H9 (cell line): ENCODE measurements at regions not wholly inside any gene's neighbourhood (a gene's known extent, or its start where the extent isn't known, plus 50 kb on each side); places are given as distances from the start of the nearest gene placed in this dataset.

ENCODE experiments used
- DNase-seq: peaks from one replicate; pipeline ENCODE4 v3.0.0-alpha.2; 2017
- H2AFZ ChIP-seq: one replicate; pipeline ENCODE4 v1.6.1; 2013; ENCODE audit warnings: mild to moderate bottlenecking, low read length, control low read depth, moderate library complexity
- H2AK5ac ChIP-seq: 2 replicates; pipeline ENCODE4 v1.6.1; 2013; ENCODE audit warnings: low read length, control low read depth, mixed read lengths; ENCODE audit not compliant: insufficient read length
- H2BK120ac ChIP-seq: one replicate; pipeline ENCODE4 v1.6.1; 2013; ENCODE audit warnings: low read depth, mild to moderate bottlenecking, low read length, control low read depth, inconsistent platforms; ENCODE audit not compliant: poor library complexity, severe bottlenecking
- H2BK12ac ChIP-seq: 2 replicates; pipeline ENCODE4 v1.6.1; 2013; ENCODE audit warnings: low read length, control low read depth, mixed read lengths, low read depth; ENCODE audit not compliant: insufficient read length
- H2BK15ac ChIP-seq: 2 replicates; pipeline ENCODE4 v1.6.1; 2013; ENCODE audit warnings: low read depth, low read length, control low read depth
- H2BK20ac ChIP-seq: one replicate; pipeline ENCODE4 v1.6.1; 2013; ENCODE audit warnings: low read depth, mild to moderate bottlenecking, low read length, control low read depth, inconsistent platforms; ENCODE audit not compliant: poor library complexity, severe bottlenecking
- H2BK5ac ChIP-seq: 2 replicates; pipeline ENCODE4 v1.6.1; 2013; ENCODE audit warnings: low read length, control low read depth, mixed read lengths; ENCODE audit not compliant: insufficient read length
- H3K14ac ChIP-seq: 2 replicates; pipeline ENCODE4 v1.6.1; 2013; ENCODE audit warnings: low read length, control low read depth; ENCODE audit not compliant: insufficient read depth
- H3K18ac ChIP-seq: 2 replicates; pipeline ENCODE4 v1.6.1; 2013; ENCODE audit warnings: low read depth, mild to moderate bottlenecking, mixed read lengths, low read length, control low read depth; ENCODE audit not compliant: insufficient read length
- H3K23ac ChIP-seq: 2 replicates; pipeline ENCODE4 v1.6.1; 2013; ENCODE audit warnings: low read length, control low read depth, mixed read lengths, low read depth; ENCODE audit not compliant: insufficient read length
- H3K23me2 ChIP-seq: 2 replicates; pipeline ENCODE4 v1.6.1; 2013; ENCODE audit warnings: low read depth, mild to moderate bottlenecking, mixed read lengths, low read length, control low read depth; ENCODE audit not compliant: insufficient read length, poor library complexity, severe bottlenecking
- H3K27ac ChIP-seq: 2 replicates; pipeline ENCODE4 v1.5.1; 2013; ENCODE audit warnings: low read length, control low read depth, mixed read lengths, low read depth; ENCODE audit not compliant: insufficient read length
- H3K27me3 ChIP-seq: 2 replicates; pipeline ENCODE4 v1.6.1; 2013; ENCODE audit warnings: low read length, control low read depth, inconsistent platforms; ENCODE audit not compliant: insufficient read depth
- H3K4ac ChIP-seq: 2 replicates; pipeline ENCODE4 v1.6.1; 2013; ENCODE audit warnings: low read depth, mild to moderate bottlenecking, control low read depth, inconsistent platforms, low read length, moderate library complexity
- H3K4me1 ChIP-seq: 2 replicates; pipeline ENCODE4 v1.6.1; 2013; ENCODE audit warnings: low read length, control low read depth, inconsistent platforms; ENCODE audit not compliant: insufficient read depth
- H3K4me2 ChIP-seq: 2 replicates; pipeline ENCODE4 v1.6.1; 2013; ENCODE audit warnings: low read length, control low read depth, mixed read lengths; ENCODE audit not compliant: insufficient read length, insufficient read depth
- H3K56ac ChIP-seq: 2 replicates; pipeline ENCODE4 v1.6.1; 2013; ENCODE audit warnings: low read depth, mild to moderate bottlenecking, mixed read lengths, low read length, control low read depth; ENCODE audit not compliant: insufficient read length
- H3K79me1 ChIP-seq: 2 replicates; pipeline ENCODE4 v1.6.1; 2013; ENCODE audit warnings: low read depth, mild to moderate bottlenecking, moderate library complexity, low read length, control low read depth, inconsistent platforms; ENCODE audit not compliant: insufficient read depth, poor library complexity, severe bottlenecking
- H3K79me2 ChIP-seq: 2 replicates; pipeline ENCODE4 v1.6.1; 2013; ENCODE audit warnings: low read length, control low read depth, inconsistent platforms; ENCODE audit not compliant: insufficient read depth
- H3K9ac ChIP-seq: 2 replicates; pipeline ENCODE4 v1.6.1; 2013; ENCODE audit warnings: low read length, control low read depth, mixed read lengths; ENCODE audit not compliant: insufficient read length; ENCODE audit errors: extremely low read depth
- H3K9me3 ChIP-seq: one replicate; pipeline ENCODE4 v1.6.1; 2013; ENCODE audit warnings: low read depth, low read length, inconsistent platforms; ENCODE audit not compliant: control insufficient read depth
- H3T11ph ChIP-seq: one replicate; pipeline ENCODE4 v1.6.1; 2013; ENCODE audit warnings: mild to moderate bottlenecking, low read length, control low read depth, inconsistent platforms
- H4K20me1 ChIP-seq: one replicate; pipeline ENCODE4 v1.6.1; 2013; ENCODE audit not compliant: control insufficient read depth, insufficient read length, insufficient read depth
- H4K5ac ChIP-seq: 2 replicates; pipeline ENCODE4 v1.6.1; 2013; ENCODE audit warnings: low read depth, mild to moderate bottlenecking, mixed read lengths, low read length, control low read depth; ENCODE audit not compliant: insufficient read length
- H4K8ac ChIP-seq: replicated peaks from 2 replicates; pipeline ENCODE4 v1.6.1; 2013; ENCODE audit warnings: low read length, control low read depth, mixed read lengths, low read depth; ENCODE audit not compliant: insufficient read length
- H4K91ac ChIP-seq: 2 replicates; pipeline ENCODE4 v1.6.1; 2013; ENCODE audit warnings: low read depth, mild to moderate bottlenecking, moderate library complexity, mixed read lengths, low read length, control low read depth; ENCODE audit not compliant: insufficient read length
- H3K27ac Mint-ChIP-seq, 3 experiments: 2 replicates in 2 of 3; 3 replicates in 1 of 3; pipeline ENCODE4 v1.8.0; 2020 to 2021; ENCODE audit warnings: mixed read lengths in 3 of 3, mild to moderate bottlenecking in 1 of 3, moderate library complexity in 1 of 3
- H3K27me3 Mint-ChIP-seq: 2 replicates; pipeline ENCODE4 v1.8.0; 2021; ENCODE audit warnings: low read depth, mild to moderate bottlenecking, moderate library complexity, mixed read lengths
- H3K36me3 Mint-ChIP-seq, 3 experiments: 2 replicates in 2 of 3; 3 replicates in 1 of 3; pipeline ENCODE4 v1.8.0; 2020 to 2021; ENCODE audit warnings: low read depth in 3 of 3, mixed read lengths in 3 of 3; ENCODE audit not compliant: insufficient read depth in 1 of 3
- H3K4me1 Mint-ChIP-seq, 2 experiments: 2 replicates each; pipeline ENCODE4 v1.8.0; 2020; ENCODE audit warnings: mixed read lengths in 2 of 2
- H3K4me3 Mint-ChIP-seq, 2 experiments: 2 replicates in 1 of 2; 3 replicates in 1 of 2; pipeline ENCODE4 v1.8.0; 2020 to 2021; ENCODE audit warnings: mild to moderate bottlenecking in 2 of 2, mixed read lengths in 2 of 2, moderate library complexity in 1 of 2
- H3K9me3 Mint-ChIP-seq, 2 experiments: 2 replicates in 1 of 2; 3 replicates in 1 of 2; pipeline ENCODE4 v1.8.0; 2020; ENCODE audit warnings: mild to moderate bottlenecking in 2 of 2, mixed read lengths in 2 of 2, moderate library complexity in 1 of 2
- WGBS: extraction: QIAGEN DNeasy Blood & Tissue Kit; methylation state at CpG from one replicate; pipeline ENCODE4 v1.1.7; 2013; ENCODE audit warnings: missing lambda C conversion rate, low lambda C conversion rate, mixed read lengths; ENCODE audit not compliant: insufficient read length; ENCODE audit errors: extremely low coverage; 5-methylcytosine and 5-hydroxymethylcytosine counted together
- TF ChIP-seq, protein P1 (sequence below): fragments of 200-600 bp; sonication (generic); conservative IDR thresholded peaks from 3 replicates; pipeline ENCODE4 v1.8.0; 2021; ENCODE audit warnings: antibody characterized with exemption, mild to moderate bottlenecking

- Mint-ChIP-seq H3K36me3 (peaks cover 7 to 17% (median 10%) of the 10 kb centered on the region in 3 experiments), H3K27ac (peak overlapping the region in 1 of 3 experiments; percentile 89; a peak in 1 of 7 replicates), H3K4me3 (no peak overlapping the region), H3K4me1 (no peaks in the 10 kb centered on the region), H3K9me3 (peaks cover 21 to 23% of the 10 kb centered on the region in 2 experiments), H3K27me3 (peaks cover 17% of the 10 kb centered on the region)
- H4K91ac ChIP-seq, result no peak overlapping the region
- H3K27me3 ChIP-seq, result no peaks in the 10 kb centered on the region
- no peak overlapping the region for H3T11ph ChIP-seq
- DNase-seq, result no peak
- no peak overlapping the region for H2BK20ac ChIP-seq
- no peak overlapping the region for H3K27ac ChIP-seq
- H2BK120ac ChIP-seq, result no peak overlapping the region
- H3K9ac ChIP-seq, result no peak overlapping the region
- H2AK5ac ChIP-seq, result no peak overlapping the region
- WGBS, result no CpG with 5 or more reads among the region's 4 CpGs
- no peaks in the 10 kb centered on the region for H3K4me1 ChIP-seq
- H3K23ac ChIP-seq, result no peak overlapping the region
- no peaks in the 10 kb centered on the region for H3K79me1 ChIP-seq
- H2BK12ac ChIP-seq, result no peak overlapping the region
- H3K4me2 ChIP-seq, result no peak overlapping the region
- H4K8ac ChIP-seq, result no peak overlapping the region
- no peak overlapping the region for H3K18ac ChIP-seq
- H3K14ac ChIP-seq, result no peak overlapping the region
- H3K23me2 ChIP-seq, result no peaks in the 10 kb centered on the region
- H4K5ac ChIP-seq, result no peak overlapping the region
- no peaks in the 10 kb centered on the region for H3K9me3 ChIP-seq
- no peak overlapping the region for H2BK15ac ChIP-seq
- H3K79me2 ChIP-seq, result no peaks in the 10 kb centered on the region
- H3K56ac ChIP-seq, result no peak overlapping the region
- H4K20me1 ChIP-seq, result no peaks in the 10 kb centered on the region
- TF ChIP-seq, protein P1, sequence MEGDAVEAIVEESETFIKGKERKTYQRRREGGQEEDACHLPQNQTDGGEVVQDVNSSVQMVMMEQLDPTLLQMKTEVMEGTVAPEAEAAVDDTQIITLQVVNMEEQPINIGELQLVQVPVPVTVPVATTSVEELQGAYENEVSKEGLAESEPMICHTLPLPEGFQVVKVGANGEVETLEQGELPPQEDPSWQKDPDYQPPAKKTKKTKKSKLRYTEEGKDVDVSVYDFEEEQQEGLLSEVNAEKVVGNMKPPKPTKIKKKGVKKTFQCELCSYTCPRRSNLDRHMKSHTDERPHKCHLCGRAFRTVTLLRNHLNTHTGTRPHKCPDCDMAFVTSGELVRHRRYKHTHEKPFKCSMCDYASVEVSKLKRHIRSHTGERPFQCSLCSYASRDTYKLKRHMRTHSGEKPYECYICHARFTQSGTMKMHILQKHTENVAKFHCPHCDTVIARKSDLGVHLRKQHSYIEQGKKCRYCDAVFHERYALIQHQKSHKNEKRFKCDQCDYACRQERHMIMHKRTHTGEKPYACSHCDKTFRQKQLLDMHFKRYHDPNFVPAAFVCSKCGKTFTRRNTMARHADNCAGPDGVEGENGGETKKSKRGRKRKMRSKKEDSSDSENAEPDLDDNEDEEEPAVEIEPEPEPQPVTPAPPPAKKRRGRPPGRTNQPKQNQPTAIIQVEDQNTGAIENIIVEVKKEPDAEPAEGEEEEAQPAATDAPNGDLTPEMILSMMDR, result no peak
- no peak overlapping the region for H2AFZ ChIP-seq
- H3K4ac ChIP-seq, result no peak overlapping the region
- no peak overlapping the region for H2BK5ac ChIP-seq
These were observed 179.0 kb upstream of the DDX18 start for GRCh38 chr2:117635481-117635880.
